ENCODE measurements at regions not wholly inside any gene's neighbourhood (a gene's known extent, or its start where the extent isn't known, plus 50 kb on each side); places are given as distances from the start of the nearest gene placed in this dataset.

GRCh38 chr6:86251106-86251505, 608.4 kb upstream of the SYNCRIP start:
- no peak for TF ChIP-seq POLR2A (IDR thresholded peaks at IDR 0.05)
- no peak for TF ChIP-seq CTCF (IDR thresholded peaks at IDR 0.05)
- ATAC-seq (no peak), DNase-seq (no peak)
- Histone ChIP-seq H3K27ac (no peak overlapping the region), H3K27me3 (no peaks in the 10 kb centered on the region), H3K9me3 (no peaks in the 10 kb centered on the region), H3K4me1 (peaks cover 0 to 10% (median 0%) of the 10 kb centered on the region in 4 donors), H3K36me3 (no peaks in the 10 kb centered on the region), H3K4me3 (no peak overlapping the region)
- WGBS (ENCODE audit: insufficient coverage, low coverage, low lambda C conversion rate, missing lambda C conversion rate), result 53% methylated on average over 1 of the region's 1 CpG
- intact Hi-C loops (cut with DNase I), result no loop called here

GRCh38 chr6:86217906-86218305, 575.2 kb upstream of the SYNCRIP start:
- DNase-seq, result no peak
- H3K4me3 ChIP-seq, result no peak overlapping the region
- no peaks in the 10 kb centered on the region for H3K36me3 ChIP-seq
- no peaks in the 10 kb centered on the region for H3K9me3 ChIP-seq
- H3K27ac ChIP-seq, result no peak overlapping the region
- H3K27me3 ChIP-seq, result no peaks in the 10 kb centered on the region
- H3K4me1 ChIP-seq, result no peaks in the 10 kb centered on the region
- TF ChIP-seq CTCF (IDR thresholded peaks at IDR 0.05) (no peak), POLR2A (IDR thresholded peaks at IDR 0.05) (no peak)
- intact Hi-C loops (cut with DNase I), result no loop called here
- ATAC-seq, result no peak
- 29% methylated on average over 2 of the region's 2 CpGs for WGBS (ENCODE audit: insufficient coverage, low coverage, low lambda C conversion rate, missing lambda C conversion rate)

- WGBS (ENCODE audit: insufficient coverage, low coverage, low lambda C conversion rate, missing lambda C conversion rate), result 73% methylated on average over 2 of the region's 2 CpGs
- no peaks in the 10 kb centered on the region for H3K27me3 ChIP-seq
- TF ChIP-seq POLR2A (IDR thresholded peaks at IDR 0.05) (no peak), CTCF (IDR thresholded peaks at IDR 0.05) (no peak)
- H3K9me3 ChIP-seq, result no peaks in the 10 kb centered on the region
- no peak overlapping the region for H3K27ac ChIP-seq
- no peak for DNase-seq
- H3K4me1 ChIP-seq, result no peaks in the 10 kb centered on the region
- intact Hi-C loops (cut with DNase I), result no loop called here
- no peaks in the 10 kb centered on the region for H3K36me3 ChIP-seq
- H3K4me3 ChIP-seq, result no peak overlapping the region
- no peak for ATAC-seq
Observed at GRCh38 chr6:86215323-86215722, 572.6 kb upstream of the SYNCRIP start.

- ATAC-seq (no peak), DNase-seq (no peak)
- Histone ChIP-seq H3K4me3 (no peak overlapping the region), H3K27ac (no peak overlapping the region), H3K27me3 (no peaks in the 10 kb centered on the region), H3K9me3 (no peaks in the 10 kb centered on the region), H3K4me1 (no peaks in the 10 kb centered on the region), H3K36me3 (no peaks in the 10 kb centered on the region)
- WGBS (ENCODE audit: insufficient coverage, low coverage, low lambda C conversion rate, missing lambda C conversion rate), result 78% methylated on average over 8 of the region's 10 CpGs
- TF ChIP-seq CTCF (IDR thresholded peaks at IDR 0.05) (no peak), POLR2A (IDR thresholded peaks at IDR 0.05) (no peak)
- intact Hi-C loops (cut with DNase I), result no loop called here
Observed at GRCh38 chr6:86205980-86206379, 563.3 kb upstream of the SYNCRIP start.

GRCh38 chr6:86203044-86203443, 560.4 kb upstream of the SYNCRIP start:
- intact Hi-C loops (cut with DNase I), result no loop called here
- ATAC-seq (no peak), DNase-seq (no peak)
- Histone ChIP-seq H3K4me3 (no peak overlapping the region), H3K27me3 (no peaks in the 10 kb centered on the region), H3K9me3 (no peaks in the 10 kb centered on the region), H3K4me1 (no peaks in the 10 kb centered on the region), H3K36me3 (no peaks in the 10 kb centered on the region), H3K27ac (no peak overlapping the region)
- 73% methylated on average over 3 of the region's 3 CpGs for WGBS (ENCODE audit: insufficient coverage, low coverage, low lambda C conversion rate, missing lambda C conversion rate)
- TF ChIP-seq POLR2A (IDR thresholded peaks at IDR 0.05) (no peak), CTCF (IDR thresholded peaks at IDR 0.05) (no peak)

Measured in right lobe of liver (tissue), 6 donors.